Tibial nerve (tissue), 4 donors: ENCODE measurements at regions not wholly inside any gene's neighbourhood (a gene's known extent, or its start where the extent isn't known, plus 50 kb on each side); places are given as distances from the start of the nearest gene placed in this dataset.

Experiments
- EP300 ChIP-seq, 2 donors: sonication (generic); formaldehyde crosslinking; IDR thresholded peaks; one replicate each; pipeline ENCODE4 v1.6.1; 2017; ENCODE audit warnings: antibody characterized with exemption in 2 of 2, mild to moderate bottlenecking in 1 of 2
- POLR2A ChIP-seq, 2 donors: fragments of 450-650 bp; IDR thresholded peaks; one replicate each; pipeline ENCODE4 v1.6.1; 2017; ENCODE audit warnings: antibody characterized with exemption in 2 of 2, mild to moderate bottlenecking in 2 of 2, moderate library complexity in 2 of 2
- TF ChIP-seq, protein P1 (sequence below), 5 experiments: fragments of 200-600 bp in 3 of 5; fragments of 450-650 bp in 2 of 5; sonication (generic) in 3 of 5; IDR thresholded peaks; one replicate each; pipeline ENCODE4 v1.5.1; 2016 to 2019; ENCODE audit warnings: antibody characterized with exemption in 5 of 5, mild to moderate bottlenecking in 3 of 5, moderate library complexity in 2 of 5

DNA sequence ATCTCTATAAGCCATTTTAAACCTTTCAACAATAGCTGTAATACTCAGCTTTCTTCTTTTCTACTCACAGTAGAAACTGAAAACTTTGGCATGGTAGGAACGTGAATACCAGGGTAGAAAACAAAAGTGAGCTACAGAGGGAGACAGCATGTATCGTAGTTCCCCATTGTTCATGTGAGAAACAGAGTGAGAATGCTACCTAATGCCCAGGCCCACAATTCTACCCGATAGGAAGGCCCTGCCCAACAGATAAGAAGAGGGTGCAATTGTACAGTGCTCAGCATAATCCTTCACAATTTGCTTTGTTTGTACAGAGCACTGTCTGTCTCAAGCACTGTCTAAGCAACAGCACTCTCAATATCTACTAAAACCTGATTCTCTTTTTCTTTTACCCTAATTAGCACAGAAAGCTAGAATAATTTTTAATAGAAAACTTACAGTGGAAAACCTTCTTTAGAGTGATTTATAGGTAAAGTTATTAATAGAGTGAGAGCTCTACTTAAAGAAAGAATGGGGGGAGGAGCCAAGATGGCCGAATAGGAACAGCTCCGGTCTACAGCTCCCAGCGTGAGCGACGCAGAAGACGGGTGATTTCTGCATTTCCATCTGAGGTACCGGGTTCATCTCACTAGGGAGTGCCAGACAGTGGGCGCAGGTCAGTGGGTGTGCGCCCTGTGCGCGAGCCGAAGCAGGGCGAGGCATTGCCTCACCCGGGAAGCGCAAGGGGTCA is 322.3 kb downstream of the EFNB2 start:
- no peak for TF ChIP-seq POLR2A (IDR thresholded peaks at IDR 0.05)
- TF ChIP-seq, protein P1, sequence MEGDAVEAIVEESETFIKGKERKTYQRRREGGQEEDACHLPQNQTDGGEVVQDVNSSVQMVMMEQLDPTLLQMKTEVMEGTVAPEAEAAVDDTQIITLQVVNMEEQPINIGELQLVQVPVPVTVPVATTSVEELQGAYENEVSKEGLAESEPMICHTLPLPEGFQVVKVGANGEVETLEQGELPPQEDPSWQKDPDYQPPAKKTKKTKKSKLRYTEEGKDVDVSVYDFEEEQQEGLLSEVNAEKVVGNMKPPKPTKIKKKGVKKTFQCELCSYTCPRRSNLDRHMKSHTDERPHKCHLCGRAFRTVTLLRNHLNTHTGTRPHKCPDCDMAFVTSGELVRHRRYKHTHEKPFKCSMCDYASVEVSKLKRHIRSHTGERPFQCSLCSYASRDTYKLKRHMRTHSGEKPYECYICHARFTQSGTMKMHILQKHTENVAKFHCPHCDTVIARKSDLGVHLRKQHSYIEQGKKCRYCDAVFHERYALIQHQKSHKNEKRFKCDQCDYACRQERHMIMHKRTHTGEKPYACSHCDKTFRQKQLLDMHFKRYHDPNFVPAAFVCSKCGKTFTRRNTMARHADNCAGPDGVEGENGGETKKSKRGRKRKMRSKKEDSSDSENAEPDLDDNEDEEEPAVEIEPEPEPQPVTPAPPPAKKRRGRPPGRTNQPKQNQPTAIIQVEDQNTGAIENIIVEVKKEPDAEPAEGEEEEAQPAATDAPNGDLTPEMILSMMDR (IDR thresholded peaks at IDR 0.05): no peak
- no peak for TF ChIP-seq EP300 (IDR thresholded peaks at IDR 0.05)
